ENCODE measurements at regions not wholly inside any gene's neighbourhood (a gene's known extent, or its start where the extent isn't known, plus 50 kb on each side); places are given as distances from the start of the nearest gene placed in this dataset.

DNA sequence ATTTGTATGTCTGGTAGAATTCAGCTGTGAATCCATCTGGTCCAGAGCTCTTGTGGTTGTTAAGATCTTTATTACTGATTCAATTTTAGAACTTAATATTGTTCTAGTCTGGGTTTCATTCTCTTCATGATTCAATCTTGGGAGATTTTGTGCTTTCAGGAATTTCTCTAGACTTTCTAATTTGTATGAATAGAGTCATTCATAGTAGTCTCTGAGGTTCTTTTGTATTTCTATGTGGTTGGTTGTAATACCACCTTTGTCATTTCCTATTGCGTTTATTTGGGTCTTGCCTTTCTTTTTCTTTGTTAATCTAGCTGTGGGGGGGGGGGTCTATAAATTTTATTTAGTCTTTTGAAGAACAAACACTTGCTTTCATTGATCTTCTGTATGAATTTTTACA, 824.8 kb upstream of the GALNTL6 start:
- TF ChIP-seq, protein P1, sequence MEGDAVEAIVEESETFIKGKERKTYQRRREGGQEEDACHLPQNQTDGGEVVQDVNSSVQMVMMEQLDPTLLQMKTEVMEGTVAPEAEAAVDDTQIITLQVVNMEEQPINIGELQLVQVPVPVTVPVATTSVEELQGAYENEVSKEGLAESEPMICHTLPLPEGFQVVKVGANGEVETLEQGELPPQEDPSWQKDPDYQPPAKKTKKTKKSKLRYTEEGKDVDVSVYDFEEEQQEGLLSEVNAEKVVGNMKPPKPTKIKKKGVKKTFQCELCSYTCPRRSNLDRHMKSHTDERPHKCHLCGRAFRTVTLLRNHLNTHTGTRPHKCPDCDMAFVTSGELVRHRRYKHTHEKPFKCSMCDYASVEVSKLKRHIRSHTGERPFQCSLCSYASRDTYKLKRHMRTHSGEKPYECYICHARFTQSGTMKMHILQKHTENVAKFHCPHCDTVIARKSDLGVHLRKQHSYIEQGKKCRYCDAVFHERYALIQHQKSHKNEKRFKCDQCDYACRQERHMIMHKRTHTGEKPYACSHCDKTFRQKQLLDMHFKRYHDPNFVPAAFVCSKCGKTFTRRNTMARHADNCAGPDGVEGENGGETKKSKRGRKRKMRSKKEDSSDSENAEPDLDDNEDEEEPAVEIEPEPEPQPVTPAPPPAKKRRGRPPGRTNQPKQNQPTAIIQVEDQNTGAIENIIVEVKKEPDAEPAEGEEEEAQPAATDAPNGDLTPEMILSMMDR (IDR thresholded peaks at IDR 0.05; ENCODE audit: insufficient read depth, low read depth, low read length) = no peak
- no peak for TF ChIP-seq EZH2 (IDR thresholded peaks at IDR 0.05; ENCODE audit: insufficient read depth, low read length)

Data from astrocyte (in vitro differentiated cells and primary cell).